NCI-H345 treated with DMSO at 0.1 percent for 48 hours (cell line): ENCODE measurements at regions not wholly inside any gene's neighbourhood (a gene's known extent, or its start where the extent isn't known, plus 50 kb on each side); places are given as distances from the start of the nearest gene placed in this dataset.
"Not testable (repeated sequence)": the region's sequence is repeated elsewhere in the genome, so short reads cannot be mapped to it uniquely, and the experiment has no call there.

ENCODE experiments used
- DNase-seq: peaks from one replicate; lab custom pipeline; 2025; ENCODE audit not compliant: unreplicated experiment; lab: John Stamatoyannopoulos, UW

GRCh38 chr3:124651416-124651815 lies 78.8 kb upstream of the UMPS start:
- not testable (repeated sequence) for DNase-seq

DNA sequence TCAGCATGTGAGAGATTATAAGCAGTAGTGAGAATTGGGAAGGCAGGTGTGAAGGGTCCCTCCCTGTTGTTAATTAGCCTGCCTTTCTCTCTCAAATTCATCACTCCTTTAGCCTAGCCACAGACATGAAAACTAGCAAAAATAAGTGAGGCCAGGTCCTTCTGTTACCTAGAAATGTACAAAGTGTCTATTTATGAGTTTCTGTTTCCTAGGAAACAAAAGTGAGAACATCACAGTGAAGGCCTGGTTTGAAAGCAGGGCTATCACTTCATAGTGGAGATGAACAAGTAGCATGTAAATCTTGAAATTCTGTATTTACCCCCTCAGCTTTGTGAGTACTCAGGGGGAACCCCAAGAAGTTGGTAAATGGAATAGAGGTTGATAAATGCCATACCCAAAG lies 78.2 kb upstream of the UMPS start:
- no peak for DNase-seq

- no peak for DNase-seq
These were observed 77.0 kb upstream of the UMPS start for GRCh38 chr3:124653071-124653796.

DNA sequence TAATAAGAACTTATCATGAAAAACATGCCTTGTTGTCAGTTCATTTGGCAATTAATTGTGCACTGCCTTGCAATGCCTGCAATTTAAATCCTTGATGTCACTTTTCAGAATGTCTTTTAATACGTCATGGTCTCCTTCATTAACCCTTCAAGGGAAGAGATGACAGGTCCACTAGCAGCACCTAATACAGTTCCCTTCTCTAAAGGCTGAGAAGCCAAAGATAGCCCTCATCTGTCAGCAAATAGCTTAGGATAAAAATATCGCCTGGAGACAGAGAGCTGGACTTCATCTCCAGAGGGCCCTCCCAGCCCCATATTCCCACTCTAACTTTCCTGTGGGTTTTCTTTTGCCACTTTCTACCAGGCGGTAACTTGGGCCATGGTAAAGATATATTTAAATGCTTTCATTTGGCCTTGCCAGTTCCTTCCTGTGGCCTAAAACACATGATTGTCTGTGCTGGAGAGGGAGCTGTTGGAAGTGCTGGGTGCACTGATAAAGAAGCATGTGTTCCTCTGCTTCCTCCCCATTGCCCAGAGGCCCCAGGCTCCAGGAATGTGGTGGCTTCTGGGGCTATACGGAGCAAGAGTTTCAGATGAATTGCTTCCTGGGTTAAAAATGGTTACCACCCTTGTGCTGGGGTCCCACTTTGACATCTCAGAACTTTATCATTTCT lies 76.3 kb upstream of the UMPS start:
- DNase-seq, result no peak

DNA sequence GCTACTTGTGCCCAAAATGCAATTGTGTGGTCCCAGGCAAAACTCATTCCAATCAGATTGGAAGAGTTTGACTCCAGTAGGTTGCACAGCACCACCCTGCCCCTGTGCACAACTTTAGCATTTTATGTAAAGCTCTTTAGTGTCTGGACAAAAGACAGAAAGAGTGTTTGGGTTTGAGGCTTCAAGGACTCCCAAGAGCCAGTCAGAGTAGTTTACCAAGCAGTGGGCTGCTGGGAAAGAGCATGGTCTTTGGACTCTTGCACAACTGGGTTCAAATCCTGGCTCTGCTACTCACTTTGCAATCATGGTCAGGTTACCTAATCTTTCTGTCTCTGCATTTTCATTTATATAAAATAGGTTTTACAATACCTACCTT lies 75.8 kb upstream of the UMPS start:
- no peak for DNase-seq

- no peak for DNase-seq
These were observed 73.7 kb upstream of the UMPS start for GRCh38 chr3:124656531-124656930.

GRCh38 chr3:124657138-124657537 lies 73.1 kb upstream of the UMPS start:
- DNase-seq, result no peak

DNA sequence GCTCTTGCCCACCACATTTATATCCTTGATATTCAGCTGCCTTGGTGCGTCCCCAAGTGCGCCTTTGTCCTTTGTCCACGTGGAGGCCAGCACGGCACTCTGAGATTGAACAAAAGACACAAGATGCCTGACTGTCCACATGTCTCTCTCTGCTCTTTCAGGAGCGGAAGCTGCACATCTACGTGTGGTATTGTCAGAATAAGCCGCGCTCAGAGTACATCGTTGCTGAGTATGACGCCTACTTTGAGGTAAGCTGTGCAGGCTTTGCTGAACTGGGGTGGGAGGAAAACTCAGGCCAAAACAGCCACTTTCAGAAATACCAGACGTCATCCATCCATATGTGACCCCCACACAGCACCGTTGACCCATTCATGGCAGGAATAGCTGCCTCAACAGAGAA lies 72.0 kb upstream of the UMPS start:
- no peak for DNase-seq

- no peak for DNase-seq
These were observed 71.1 kb upstream of the UMPS start for GRCh38 chr3:124659175-124659574.

GRCh38 chr3:124660599-124660998 lies 69.7 kb upstream of the UMPS start:
- DNase-seq, result no peak

- DNase-seq, result no peak
These were observed 66.6 kb upstream of the UMPS start for GRCh38 chr3:124663690-124664089.

DNA sequence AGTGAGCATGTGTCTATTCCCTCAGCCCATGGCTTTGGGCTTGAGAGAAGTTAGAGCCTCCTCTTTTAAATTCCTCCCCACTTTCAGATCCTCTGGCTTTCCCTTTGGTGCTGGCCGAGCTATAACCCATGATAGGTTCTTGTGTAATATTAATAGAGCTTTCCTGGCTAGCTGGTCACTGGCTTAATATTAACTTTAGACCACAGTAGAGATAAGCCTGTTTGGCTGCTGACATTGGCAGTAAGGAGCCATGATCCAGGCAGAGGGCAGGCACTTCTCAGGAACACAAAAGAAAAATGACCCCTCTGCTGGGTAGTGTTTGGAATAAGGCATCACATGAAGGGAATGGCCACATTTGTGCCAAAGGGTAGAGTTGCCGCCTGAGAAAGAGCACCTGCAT lies 65.4 kb upstream of the UMPS start:
- DNase-seq, result no peak

DNA sequence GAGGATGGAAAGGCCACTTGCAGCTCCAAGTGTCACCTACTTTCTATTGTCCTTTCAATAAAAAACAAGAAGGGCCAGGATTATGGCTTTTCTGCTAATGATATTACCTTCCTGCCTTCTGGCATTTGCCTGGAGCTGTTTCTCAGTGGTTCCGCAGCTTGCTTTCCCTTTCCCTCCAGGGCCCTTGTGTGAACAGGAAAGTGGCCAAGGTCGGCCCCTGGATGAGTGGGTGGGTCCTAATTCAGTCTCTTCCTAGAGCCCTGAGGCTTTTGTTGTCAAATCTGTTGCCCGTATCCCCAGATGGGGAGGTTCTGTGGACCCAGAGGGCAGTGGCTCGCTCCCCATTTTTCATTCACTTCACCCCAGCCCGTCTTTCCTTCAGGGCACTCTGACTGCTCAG lies 64.2 kb upstream of the UMPS start:
- no peak for DNase-seq

DNA sequence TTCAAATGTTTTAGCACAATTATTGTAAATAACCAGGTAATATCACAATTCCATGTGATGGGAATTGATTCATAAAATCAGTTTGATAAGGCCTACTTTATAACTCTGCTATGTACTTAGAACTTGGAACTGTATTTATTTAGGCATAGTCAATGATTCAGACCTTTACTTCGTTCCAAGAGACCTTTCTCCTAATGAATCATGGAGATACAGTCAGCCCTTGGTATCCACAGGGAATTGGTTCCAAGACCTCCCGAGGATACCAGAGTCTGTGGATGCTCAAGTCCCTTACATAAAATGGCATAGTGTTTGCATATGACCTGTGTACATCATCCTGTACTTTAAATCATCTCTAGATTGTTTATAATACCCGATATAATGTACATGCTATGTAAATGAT lies 60.8 kb upstream of the UMPS start:
- no peak for DNase-seq

DNA sequence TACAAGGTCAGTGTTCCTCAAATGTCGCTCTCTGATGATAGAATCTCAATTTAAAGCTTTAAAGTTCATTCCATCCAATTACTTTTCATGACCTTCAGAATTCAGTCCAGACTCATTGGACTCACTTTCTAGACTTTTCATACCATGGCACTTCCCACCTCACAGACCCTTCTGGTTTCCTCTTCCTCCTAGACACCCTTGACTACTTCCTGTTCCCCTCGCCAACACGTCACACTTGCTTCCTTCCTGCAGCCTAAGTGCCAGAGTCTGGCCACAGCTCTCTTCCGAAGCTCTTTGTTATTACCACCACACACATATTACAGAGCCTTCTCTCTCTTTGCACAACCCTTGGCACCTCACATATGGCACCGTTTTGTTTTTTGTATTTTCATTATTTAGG lies 59.1 kb upstream of the UMPS start:
- no peak for DNase-seq

DNA sequence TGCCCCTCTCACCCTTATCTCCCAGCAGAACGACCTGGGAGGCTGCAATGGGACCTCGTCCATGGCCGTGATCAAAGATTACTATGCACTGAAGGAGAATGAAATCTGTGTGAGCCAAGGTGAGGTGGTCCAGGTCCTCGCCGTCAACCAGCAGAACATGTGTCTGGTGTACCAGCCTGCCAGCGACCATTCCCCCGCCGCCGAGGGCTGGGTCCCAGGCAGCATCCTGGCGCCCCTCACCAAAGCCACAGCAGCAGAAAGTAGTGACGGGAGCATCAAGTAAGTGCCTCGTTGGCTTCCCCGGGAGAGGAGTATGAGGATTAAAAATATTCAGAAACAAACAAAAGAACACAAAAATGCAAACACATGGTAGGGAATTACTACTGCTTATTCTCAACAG lies 55.9 kb upstream of the UMPS start:
- DNase-seq, result no peak

GRCh38 chr3:124676236-124676635 lies 54.0 kb upstream of the UMPS start:
- no peak for DNase-seq

DNA sequence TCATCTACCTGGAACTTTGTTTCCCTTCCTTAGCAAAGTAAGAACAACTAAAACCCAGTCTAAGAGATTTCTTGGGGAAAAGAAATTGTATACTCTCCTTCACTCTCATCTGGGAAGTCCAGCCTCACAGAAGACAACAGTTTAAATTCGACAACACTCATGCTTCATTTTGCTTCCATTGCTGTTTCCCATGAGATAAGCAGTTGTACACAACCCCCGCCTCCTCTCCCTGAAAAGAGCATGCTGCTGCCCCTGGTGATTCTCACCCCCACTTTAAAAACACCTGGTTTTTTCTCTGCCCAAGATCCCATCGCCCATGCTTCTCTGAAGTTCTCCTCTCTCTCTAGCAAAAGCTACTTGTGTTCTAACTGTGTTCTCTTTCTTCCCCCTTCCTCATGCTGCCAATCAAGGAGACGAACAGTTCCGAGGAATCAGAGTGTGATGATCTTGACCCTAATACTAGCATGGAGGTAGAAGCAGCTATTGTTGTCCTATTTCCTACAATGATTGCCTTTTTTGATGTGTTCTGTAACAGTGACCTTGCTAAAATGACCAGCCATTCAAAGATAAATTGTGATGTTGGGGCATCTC lies 51.1 kb upstream of the UMPS start:
- no peak for DNase-seq
